SU-DHL-6 (cell line): ENCODE measurements at regions not wholly inside any gene's neighbourhood (a gene's known extent, or its start where the extent isn't known, plus 50 kb on each side); places are given as distances from the start of the nearest gene placed in this dataset.

ENCODE experiments used
- H2AFZ ChIP-seq: fragments of 200-600 bp; sonication (generic); 2 replicates; pipeline ENCODE4 v1.6.1; 2014; ENCODE audit warnings: low read depth, mild to moderate bottlenecking, moderate library complexity, mixed read lengths, antibody characterized with exemption, low read length; ENCODE audit not compliant: severe bottlenecking
- H3F3A ChIP-seq: fragments of 200-600 bp; shearing (Covaris generic); 2 replicates; pipeline ENCODE4 v1.6.0; 2016; ENCODE audit warnings: antibody characterized with exemption, mild to moderate bottlenecking; ENCODE audit not compliant: insufficient read depth
- H3K27ac ChIP-seq: fragments of 200-600 bp; sonication (generic); 2 replicates; pipeline ENCODE4 v1.5.1; 2016; ENCODE audit warnings: low read depth, mild to moderate bottlenecking, low read length, moderate library complexity, mixed read lengths
- H3K27me3 ChIP-seq: fragments of 200-600 bp; sonication (generic), shearing (Covaris generic); 2 replicates; pipeline ENCODE4 v1.6.0; 2014; ENCODE audit warnings: mild to moderate bottlenecking, low read length
- H3K36me3 ChIP-seq: fragments of 200-600 bp; sonication (generic); 2 replicates; pipeline ENCODE4 v1.6.1; 2014; ENCODE audit warnings: mild to moderate bottlenecking, low read length, mixed read lengths
- H3K4me2 ChIP-seq: fragments of 300-600, 200-600 bp; shearing (Covaris generic), sonication (generic); 2 replicates; pipeline ENCODE4 v1.6.0; 2014; ENCODE audit warnings: low read length, low read depth, mild to moderate bottlenecking; ENCODE audit not compliant: poor library complexity, severe bottlenecking
- H3K4me3 ChIP-seq: fragments of 200-600 bp; sonication (generic); 2 replicates; pipeline ENCODE4 v1.5.1; 2014; ENCODE audit warnings: antibody characterized with exemption, low read length, mild to moderate bottlenecking, mixed read lengths; ENCODE audit not compliant: insufficient read depth, poor library complexity, severe bottlenecking
- H3K79me2 ChIP-seq: fragments of 200-600 bp; sonication (generic); 2 replicates; pipeline ENCODE4 v1.6.1; 2014; ENCODE audit warnings: mild to moderate bottlenecking, low read length, moderate library complexity; ENCODE audit not compliant: insufficient read depth
- H3K9ac ChIP-seq: fragments of 200-600 bp; sonication (generic); 2 replicates; pipeline ENCODE4 v1.7.0; 2014; ENCODE audit warnings: mild to moderate bottlenecking, low read length
- H3K9me2 ChIP-seq: fragments of 200-600 bp; sonication (generic); replicated peaks from 2 replicates; pipeline ENCODE4 v1.6.1; 2014; ENCODE audit warnings: low read length; ENCODE audit not compliant: insufficient read depth
- H3K9me3 ChIP-seq: fragments of 200-600 bp; sonication (generic); 2 replicates; pipeline ENCODE4 v1.6.1; 2014; ENCODE audit warnings: low read length, mixed read lengths; ENCODE audit not compliant: insufficient read depth
- H4K20me1 ChIP-seq: fragments of 200-600 bp; sonication (generic); 2 replicates; pipeline ENCODE4 v1.6.1; 2014; ENCODE audit warnings: low read depth, mild to moderate bottlenecking, antibody characterized with exemption, low read length, moderate library complexity, mixed read lengths
- CTCF ChIP-seq: fragments of 200-600 bp; sonication (generic); IDR thresholded peaks from one replicate; pipeline ENCODE4 v1.5.1; 2017; ENCODE audit warnings: antibody characterized with exemption, mild to moderate bottlenecking, low read length, moderate library complexity; ENCODE audit not compliant: insufficient read depth, poor library complexity, severe bottlenecking
- EZH2phosphoT487 ChIP-seq: fragments of 200-600 bp; sonication (generic), shearing (Covaris generic); conservative IDR thresholded peaks from 2 replicates; pipeline ENCODE4 v1.6.1; 2018; ENCODE audit warnings: mild to moderate bottlenecking, antibody characterized with exemption, low read length, moderate library complexity, mixed read lengths

DNA sequence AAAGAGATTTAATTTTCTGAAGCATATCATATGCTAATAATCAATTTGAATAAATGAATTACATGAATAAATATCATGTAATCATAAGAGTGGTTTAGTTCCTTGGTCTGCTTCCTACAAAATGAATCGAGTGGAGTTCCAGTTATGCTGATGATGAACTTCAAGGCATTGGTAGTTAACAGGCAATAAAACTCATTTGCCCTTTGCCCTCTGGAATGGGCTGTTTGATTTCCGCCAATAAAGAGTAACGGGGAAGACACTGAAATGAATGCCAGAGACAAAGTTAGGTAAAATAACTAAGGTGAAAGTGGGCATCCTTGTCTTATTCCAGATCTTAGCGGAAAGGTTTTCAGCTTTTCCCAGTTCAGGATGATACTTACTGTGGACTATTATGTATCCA lies 90.1 kb downstream of the C3orf38 start:
- no peak for TF ChIP-seq EZH2phosphoT487
- no peak for TF ChIP-seq CTCF
- Histone ChIP-seq H3K36me3 (no peaks in the 10 kb centered on the region), H3F3A (no peaks in the 10 kb centered on the region), H4K20me1 (no peaks in the 10 kb centered on the region), H2AFZ (no peak overlapping the region), H3K4me3 (no peak overlapping the region), H3K9me2 (no peaks in the 10 kb centered on the region), H3K79me2 (no peaks in the 10 kb centered on the region), H3K9me3 (no peaks in the 10 kb centered on the region), H3K4me2 (no peak overlapping the region), H3K27ac (no peak overlapping the region), H3K9ac (no peak overlapping the region), H3K27me3 (no peaks in the 10 kb centered on the region)

DNA sequence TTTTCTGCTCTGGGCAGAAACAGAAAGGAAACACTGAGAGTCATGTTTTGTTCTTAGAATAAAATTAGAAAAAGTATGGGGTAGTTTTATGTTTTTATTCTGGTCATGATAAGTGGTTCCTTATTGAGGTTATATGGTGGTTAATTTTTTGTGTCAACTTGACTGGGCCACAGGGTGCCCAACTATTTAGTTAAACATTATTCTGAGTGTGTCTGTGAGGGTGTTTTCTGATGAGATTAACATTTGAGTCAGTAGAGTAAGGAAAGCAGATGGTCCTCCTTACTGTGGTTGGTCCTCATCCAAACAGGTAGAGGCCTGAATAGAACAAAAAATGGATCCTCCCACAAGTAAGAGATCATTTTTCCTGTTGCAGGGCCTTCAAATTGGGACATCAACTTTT lies 98.9 kb downstream of the C3orf38 start:
- Histone ChIP-seq H2AFZ (no peak overlapping the region), H3K9me2 (no peaks in the 10 kb centered on the region)

GRCh38 chr3:88259045-88259444 lies 109.3 kb downstream of the C3orf38 start:
- no peaks in the 10 kb centered on the region for H3K79me2 ChIP-seq
- H3K9me2 ChIP-seq, result no peaks in the 10 kb centered on the region
- no peak overlapping the region for H2AFZ ChIP-seq
- H3K4me2 ChIP-seq, result no peak overlapping the region
- no peaks in the 10 kb centered on the region for H4K20me1 ChIP-seq
- no peaks in the 10 kb centered on the region for H3K36me3 ChIP-seq
- no peaks in the 10 kb centered on the region for H3K27me3 ChIP-seq
- no peaks in the 10 kb centered on the region for H3F3A ChIP-seq
- no peak overlapping the region for H3K27ac ChIP-seq
- H3K9ac ChIP-seq, result no peak overlapping the region
- no peak overlapping the region for H3K4me3 ChIP-seq
- H3K9me3 ChIP-seq, result no peaks in the 10 kb centered on the region
- no peak for TF ChIP-seq CTCF
- no peak for TF ChIP-seq EZH2phosphoT487

More for the DNA sequence above, 98.9 kb downstream of the C3orf38 start:
- Histone ChIP-seq H3K79me2 (no peaks in the 10 kb centered on the region), H3K36me3 (no peaks in the 10 kb centered on the region), H3K27me3 (no peaks in the 10 kb centered on the region), H3K27ac (no peak overlapping the region), H3K4me2 (no peak overlapping the region), H3F3A (no peaks in the 10 kb centered on the region), H4K20me1 (no peaks in the 10 kb centered on the region), H3K4me3 (no peak overlapping the region), H3K9ac (no peak overlapping the region), H3K9me3 (no peaks in the 10 kb centered on the region)
- TF ChIP-seq CTCF, result no peak
- no peak for TF ChIP-seq EZH2phosphoT487
